ENCODE measurements at regions not wholly inside any gene's neighbourhood (a gene's known extent, or its start where the extent isn't known, plus 50 kb on each side); places are given as distances from the start of the nearest gene placed in this dataset.
"Not testable (repeated sequence)": the region's sequence is repeated elsewhere in the genome, so short reads cannot be mapped to it uniquely, and the experiment has no call there.

- no peak for DNase-seq
Measured at GRCh38 chr11:23574149-23574548, 713.9 kb upstream of the CCDC179 start.

GRCh38 chr11:23577296-23577695, 717.0 kb upstream of the CCDC179 start:
- no peak for DNase-seq

GRCh38 chr11:23585416-23586104, 725.3 kb upstream of the CCDC179 start:
- no peak for DNase-seq

DNA sequence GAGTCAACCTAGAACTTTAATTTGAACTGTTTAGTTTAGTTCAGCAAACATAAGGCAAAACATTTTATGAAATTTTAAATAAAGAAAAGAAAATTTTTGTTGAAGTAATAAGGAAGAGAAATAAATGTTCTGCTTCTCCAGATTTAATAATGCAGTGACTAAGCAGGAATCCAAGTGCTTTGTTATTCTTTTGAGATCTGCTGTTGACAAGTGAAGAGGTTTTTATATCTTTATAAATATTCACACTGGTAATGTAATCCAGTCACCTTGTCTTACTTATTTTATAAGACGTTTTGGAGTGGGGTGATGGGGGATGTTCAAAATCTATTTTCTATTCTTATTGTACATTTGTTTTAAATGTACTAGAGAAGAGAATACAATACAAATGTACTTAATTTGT, 725.9 kb upstream of the CCDC179 start:
- no peak for DNase-seq

DNA sequence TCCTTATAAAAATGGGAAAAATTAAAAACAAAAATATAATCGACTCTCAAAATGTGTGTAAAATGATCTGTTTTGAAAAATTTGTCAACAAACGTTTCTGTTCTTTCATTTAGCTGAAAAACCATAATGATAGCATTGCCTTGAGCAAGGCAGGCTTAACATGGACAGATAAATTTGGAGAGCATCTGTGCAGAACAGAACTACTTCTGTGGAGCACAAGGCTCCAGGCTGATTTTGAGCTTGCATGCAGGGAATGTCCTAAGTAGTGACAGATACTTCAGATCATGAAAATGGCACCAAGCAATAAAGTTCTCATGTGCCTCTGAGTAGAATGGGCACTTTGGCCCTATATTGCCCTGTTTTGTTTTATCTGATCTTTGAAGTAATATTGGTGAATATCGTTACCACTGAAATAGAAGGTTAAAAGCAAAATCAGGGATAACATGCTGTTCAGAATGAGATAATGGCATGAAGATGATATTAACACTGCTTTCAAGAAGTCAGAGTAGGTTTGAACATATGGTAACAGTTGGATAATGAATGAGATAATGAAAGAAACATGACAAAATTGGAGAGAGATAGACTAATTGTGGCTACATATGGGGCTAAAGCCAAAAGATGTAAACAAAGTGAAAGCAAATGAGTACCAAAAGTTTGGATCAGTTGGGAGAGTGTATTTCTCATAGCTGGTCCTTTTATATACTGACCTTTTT, 730.5 kb upstream of the CCDC179 start:
- no peak for DNase-seq

DNA sequence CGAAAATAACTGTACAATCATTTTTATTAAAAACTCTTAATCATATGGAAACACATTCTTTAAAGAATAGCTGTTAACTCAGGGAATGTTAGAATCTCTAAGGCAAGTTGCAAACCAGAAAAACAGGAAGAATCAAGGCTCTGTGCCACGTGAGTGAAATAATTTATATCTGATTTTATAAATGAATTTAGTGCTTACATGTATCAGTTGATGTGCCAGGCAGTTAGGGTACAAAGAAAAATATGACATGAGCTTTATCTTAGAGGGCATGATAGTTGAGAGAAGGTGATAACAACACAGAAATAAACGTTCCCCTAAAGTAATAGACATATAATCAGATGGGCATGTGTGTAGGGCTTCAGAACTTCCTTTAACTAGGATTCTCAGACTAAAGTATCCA, 734.5 kb upstream of the CCDC179 start:
- DNase-seq, result no peak

- no peak for DNase-seq
Measured at GRCh38 chr11:23604966-23605365, 744.7 kb upstream of the CCDC179 start.

- DNase-seq, result no peak
Measured at GRCh38 chr11:23606191-23606590, 745.9 kb upstream of the CCDC179 start.

DNA sequence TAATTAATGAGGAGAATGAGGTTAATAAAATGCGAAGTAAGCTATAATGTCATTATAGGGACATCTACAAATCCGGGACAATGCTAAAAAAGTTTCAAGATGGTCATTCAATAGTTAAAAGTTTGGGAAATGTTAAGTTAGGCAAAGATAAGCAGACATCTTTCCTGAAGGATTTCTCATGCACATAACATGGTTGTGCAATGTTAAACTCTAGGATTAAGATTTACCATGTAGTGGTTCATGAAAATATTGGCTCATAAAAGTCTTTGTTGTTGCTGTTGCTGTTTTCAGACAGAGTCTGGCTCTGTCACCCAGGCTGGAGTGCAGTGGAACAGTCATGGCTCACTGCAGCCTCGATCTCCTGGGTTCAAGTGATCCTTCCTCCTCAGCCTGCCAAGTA, 751.5 kb upstream of the CCDC179 start:
- no peak for DNase-seq

- no peak for DNase-seq
Measured at GRCh38 chr11:23620617-23621016, 760.3 kb upstream of the CCDC179 start.

DNA sequence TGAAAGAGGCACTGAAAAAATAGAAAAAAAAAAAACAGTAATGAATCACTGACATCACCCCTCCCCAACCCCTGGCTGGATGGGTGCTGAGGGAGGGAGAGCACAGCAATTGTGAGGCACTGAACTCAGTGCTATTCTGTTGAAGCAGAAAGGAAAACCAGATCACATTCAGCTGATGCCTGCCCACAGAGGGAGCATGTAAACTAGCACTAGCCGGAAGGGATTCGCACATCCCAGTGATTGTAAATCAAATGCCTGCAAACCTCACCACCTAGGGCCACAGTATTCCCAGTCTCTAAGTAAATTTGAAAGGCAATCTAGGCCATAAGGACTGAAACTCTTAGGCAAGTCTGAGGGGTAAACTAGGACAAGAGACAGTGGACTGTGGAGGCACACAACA, 772.0 kb upstream of the CCDC179 start:
- no peak for DNase-seq

- no peak for DNase-seq
Measured at GRCh38 chr11:23644443-23644842, 784.2 kb upstream of the CCDC179 start.

DNA sequence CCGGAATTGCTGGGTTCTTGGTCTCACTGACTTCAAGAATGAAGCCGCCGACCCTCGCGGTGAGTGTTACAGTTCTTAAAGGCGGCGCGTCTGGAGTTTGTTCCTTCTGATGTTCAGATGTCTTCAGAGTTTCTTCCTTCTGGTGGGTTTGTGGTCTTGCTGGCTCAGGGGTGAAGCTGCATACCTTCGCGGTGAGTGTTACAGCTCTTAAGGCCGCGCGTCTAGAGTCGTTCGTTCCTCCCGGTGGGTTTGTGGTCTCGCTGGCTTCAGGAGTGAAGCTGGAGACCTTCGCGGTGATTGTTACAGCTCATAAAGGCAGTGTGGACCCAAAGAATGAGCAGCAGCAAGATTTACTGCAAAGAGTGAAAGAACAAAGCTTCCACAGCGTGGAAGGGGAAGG, 792.1 kb upstream of the CCDC179 start:
- not testable (repeated sequence) for DNase-seq

DNA sequence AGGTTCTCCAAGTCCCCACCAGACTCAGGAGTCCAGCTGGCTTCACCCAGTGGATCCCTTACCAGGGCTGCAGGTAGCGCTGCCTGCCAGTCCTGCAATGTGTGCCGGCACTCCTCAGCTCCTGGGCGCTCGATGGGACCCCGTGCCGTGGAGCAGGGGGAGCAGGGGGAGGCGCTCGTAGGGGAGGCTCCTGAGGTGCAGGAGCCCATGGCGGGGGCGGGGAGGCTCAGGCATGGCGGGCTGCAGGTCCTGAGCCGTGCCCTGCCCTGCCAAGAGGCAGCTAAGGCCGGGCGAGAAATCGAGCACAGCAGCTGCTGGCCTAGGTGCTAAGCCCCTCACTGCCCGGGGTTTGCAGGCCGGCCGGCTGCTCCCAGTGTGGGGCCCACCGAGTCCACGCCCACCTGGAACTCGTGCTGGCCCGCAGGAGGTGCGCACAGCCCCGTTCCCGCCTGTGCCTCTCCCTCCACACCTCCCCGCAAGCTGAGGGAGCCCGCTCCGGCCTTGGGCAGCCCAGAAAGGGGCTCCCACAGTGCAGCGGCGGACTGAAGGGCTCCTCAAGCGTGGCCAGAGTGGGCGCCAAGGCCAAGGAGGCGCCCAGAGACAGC, 792.9 kb upstream of the CCDC179 start:
- no peak for DNase-seq

DNA sequence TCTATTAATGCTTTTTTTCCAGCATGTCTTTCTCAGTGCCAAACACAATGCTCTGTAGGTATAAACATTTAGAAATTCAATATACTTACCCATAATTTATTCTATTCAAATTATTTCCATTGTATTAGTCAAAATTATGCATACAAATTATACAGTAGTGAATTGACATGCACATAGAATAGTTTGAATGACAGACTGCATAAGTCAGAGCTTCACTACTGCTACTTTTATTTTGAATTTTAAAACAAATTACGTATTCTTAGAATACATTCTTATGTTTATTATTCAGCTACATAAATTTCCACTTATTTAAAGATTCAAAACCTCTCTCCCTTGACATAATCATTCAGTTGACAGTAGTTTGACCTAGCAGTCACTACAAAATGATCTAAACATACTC, 808.0 kb upstream of the CCDC179 start:
- no peak for DNase-seq

- DNase-seq, result no peak
Measured at GRCh38 chr11:23673366-23673765, 813.1 kb upstream of the CCDC179 start.

DNA sequence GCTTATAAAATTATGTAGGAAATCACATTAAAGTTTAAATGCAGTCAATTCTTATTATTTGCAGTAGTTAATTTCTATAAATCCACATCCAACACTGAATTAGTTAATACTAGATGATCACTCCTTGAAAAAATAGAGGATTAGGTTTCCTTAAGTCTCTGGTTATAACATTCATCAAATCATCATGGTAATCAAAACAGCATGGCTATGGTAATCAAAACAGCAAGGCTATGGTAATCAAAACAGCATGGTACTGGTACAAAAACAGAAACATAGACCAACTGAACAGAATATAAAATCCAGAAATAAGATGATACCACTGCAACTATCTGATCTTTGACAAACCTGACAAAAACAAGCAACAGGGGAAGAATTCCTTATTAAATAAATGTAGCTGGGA, 814.6 kb upstream of the CCDC179 start:
- DNase-seq, result no peak

DNA sequence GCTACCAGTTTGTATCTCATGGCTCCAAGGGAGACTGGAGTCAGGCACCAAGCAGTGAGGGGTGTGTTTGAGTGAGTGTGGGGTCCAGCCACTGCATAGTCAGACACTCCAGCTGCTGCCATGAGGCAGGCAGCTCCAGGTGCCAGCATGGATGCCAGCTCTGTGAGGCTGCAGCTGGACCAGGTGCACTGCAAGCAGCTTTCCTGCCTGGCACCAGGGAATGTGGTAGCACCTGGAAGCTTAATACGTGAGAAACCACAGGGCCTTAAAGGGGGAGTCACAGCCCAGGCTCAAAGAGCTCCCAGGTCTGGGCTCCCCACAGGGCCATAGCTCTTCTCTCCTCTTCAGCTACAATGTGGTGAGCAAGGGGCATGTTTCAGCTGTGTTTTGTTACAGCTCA, 817.8 kb upstream of the LUZP2 start:
- no peak for DNase-seq

GRCh38 chr11:23679981-23680380, 816.9 kb upstream of the LUZP2 start:
- DNase-seq, result no peak

GRCh38 chr11:23680488-23681230, 816.2 kb upstream of the LUZP2 start:
- DNase-seq, result no peak

- no peak for DNase-seq
Measured at GRCh38 chr11:23684701-23685100, 812.2 kb upstream of the LUZP2 start.

GRCh38 chr11:23687991-23688390, 808.9 kb upstream of the LUZP2 start:
- no peak for DNase-seq

DNA sequence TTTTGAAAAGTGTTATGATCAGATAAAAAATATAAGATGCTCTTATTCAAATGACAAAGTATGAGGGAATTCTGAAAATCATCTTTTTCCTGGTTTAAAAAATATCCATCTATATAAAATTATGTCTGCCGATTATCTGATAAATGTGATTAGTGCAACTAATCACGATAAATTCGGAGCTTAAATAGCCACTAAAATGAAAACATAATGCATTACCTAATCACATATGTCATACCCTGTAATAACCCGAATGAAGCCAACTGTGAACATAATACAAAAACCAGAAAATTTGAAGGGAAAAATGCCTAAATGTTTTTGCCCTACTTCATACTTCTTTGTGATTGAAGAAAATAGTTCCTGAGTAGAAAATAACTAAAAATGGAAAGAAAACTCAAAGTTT, 808.4 kb upstream of the LUZP2 start:
- no peak for DNase-seq

DNA sequence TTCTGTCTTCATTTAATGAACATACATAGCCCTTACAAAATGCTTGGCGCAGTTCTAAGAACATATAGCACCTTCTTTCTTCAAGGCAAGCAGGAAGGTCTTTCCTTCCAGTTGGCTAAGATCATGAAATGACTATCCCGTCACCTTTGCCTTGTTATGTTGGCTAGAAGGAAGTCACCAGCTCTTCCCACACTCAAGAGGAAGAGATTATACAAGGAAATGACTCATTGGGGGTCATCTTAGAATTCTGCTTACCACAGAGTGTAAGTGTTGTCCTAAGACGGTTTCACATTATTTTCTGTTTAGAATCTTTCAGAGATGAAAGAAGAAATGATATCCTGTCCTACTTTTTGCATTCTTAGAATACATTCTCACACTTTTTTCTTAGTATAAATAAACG, 808.0 kb upstream of the LUZP2 start:
- DNase-seq, result no peak

Data from activated CD4-positive, alpha-beta T cell treated with anti-CD3 and anti-CD28 coated beads, Interleukin-2, Interleukin-6, amounts not matched to agents 100 ng/mL and 50 ng/mL, durations not matched to agents 16 hours and 8 hours (primary cell).